OCI-LY1 (cell line): ENCODE measurements at regions not wholly inside any gene's neighbourhood (a gene's known extent, or its start where the extent isn't known, plus 50 kb on each side); places are given as distances from the start of the nearest gene placed in this dataset.

Source experiments
- EZH2 ChIP-seq: fragments of 200-600 bp; sonication (generic), shearing (Covaris generic); IDR thresholded peaks from 2 replicates; pipeline ENCODE4 v1.8.0; 2017; ENCODE audit warnings: borderline replicate concordance, mixed run types, mild to moderate bottlenecking, antibody characterized with exemption, low read length, moderate library complexity, mixed read lengths
- TF ChIP-seq, protein P1 (sequence below): fragments of 200-600 bp; sonication (generic), shearing (Covaris generic); IDR thresholded peaks from 2 replicates; pipeline ENCODE4 v1.5.1; 2017; ENCODE audit warnings: mild to moderate bottlenecking, antibody characterized with exemption, low read length, moderate library complexity, mixed read lengths

DNA sequence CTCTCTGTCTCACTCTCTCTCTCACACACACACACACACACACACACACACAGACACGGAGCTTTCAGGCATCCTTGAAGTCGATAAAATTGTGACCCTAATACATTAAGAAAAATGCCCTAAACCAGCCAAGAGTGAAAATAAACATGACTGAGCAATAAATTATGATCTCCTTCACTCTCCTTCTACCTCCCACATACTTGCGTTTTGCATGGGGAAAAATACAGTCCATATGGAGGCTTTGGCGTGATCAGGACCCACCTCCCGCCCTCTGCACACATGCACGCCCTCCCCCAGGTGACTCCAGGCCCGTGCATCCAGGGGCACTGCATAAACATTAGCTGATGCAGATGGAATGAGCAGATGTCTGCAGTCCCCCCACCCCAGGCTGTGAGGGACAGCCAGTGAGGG lies 114.2 kb upstream of the JARID2 start:
- TF ChIP-seq, protein P1, sequence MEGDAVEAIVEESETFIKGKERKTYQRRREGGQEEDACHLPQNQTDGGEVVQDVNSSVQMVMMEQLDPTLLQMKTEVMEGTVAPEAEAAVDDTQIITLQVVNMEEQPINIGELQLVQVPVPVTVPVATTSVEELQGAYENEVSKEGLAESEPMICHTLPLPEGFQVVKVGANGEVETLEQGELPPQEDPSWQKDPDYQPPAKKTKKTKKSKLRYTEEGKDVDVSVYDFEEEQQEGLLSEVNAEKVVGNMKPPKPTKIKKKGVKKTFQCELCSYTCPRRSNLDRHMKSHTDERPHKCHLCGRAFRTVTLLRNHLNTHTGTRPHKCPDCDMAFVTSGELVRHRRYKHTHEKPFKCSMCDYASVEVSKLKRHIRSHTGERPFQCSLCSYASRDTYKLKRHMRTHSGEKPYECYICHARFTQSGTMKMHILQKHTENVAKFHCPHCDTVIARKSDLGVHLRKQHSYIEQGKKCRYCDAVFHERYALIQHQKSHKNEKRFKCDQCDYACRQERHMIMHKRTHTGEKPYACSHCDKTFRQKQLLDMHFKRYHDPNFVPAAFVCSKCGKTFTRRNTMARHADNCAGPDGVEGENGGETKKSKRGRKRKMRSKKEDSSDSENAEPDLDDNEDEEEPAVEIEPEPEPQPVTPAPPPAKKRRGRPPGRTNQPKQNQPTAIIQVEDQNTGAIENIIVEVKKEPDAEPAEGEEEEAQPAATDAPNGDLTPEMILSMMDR = no peak
- no peak for TF ChIP-seq EZH2
